ENCODE measurements at regions not wholly inside any gene's neighbourhood (a gene's known extent, or its start where the extent isn't known, plus 50 kb on each side); places are given as distances from the start of the nearest gene placed in this dataset.

GRCh38 chr12:76194724-76195123, 110.2 kb upstream of the NAP1L1 start:
- H3K27me3 Mint-ChIP-seq (ENCODE audit: insufficient read depth): peaks cover 4% of the 10 kb centered on the region
- no peak overlapping the region for H3K27ac Mint-ChIP-seq
- H3K36me3 Mint-ChIP-seq (ENCODE audit: low read depth): peaks cover 6% of the 10 kb centered on the region
- Histone ChIP-seq H3K36me3 (ENCODE audit: control insufficient read depth, insufficient read depth, low read length) (no peaks in the 10 kb centered on the region), H3K4me1 (ENCODE audit: control insufficient read depth, insufficient read depth, low read length) (no peaks in the 10 kb centered on the region), H3K27ac (ENCODE audit: low read depth, low read length) (no peak overlapping the region), H3K27me3 (ENCODE audit: control insufficient read depth, insufficient read depth, low read length, poor library complexity, severe bottlenecking) (no peaks in the 10 kb centered on the region), H3K4me3 (ENCODE audit: low read length) (no peak overlapping the region), H3K9ac (ENCODE audit: extremely low read depth, low read length, poor library complexity, severe bottlenecking) (no peak overlapping the region), H3K9me3 (ENCODE audit: control insufficient read depth, low read length) (peaks cover 12% of the 10 kb centered on the region)
- peaks cover 24% of the 10 kb centered on the region for H3K9me3 Mint-ChIP-seq
- DNase-seq: no peak
- no peak for TF ChIP-seq CTCF (conservative IDR thresholded peaks at IDR 0.05)
- no peak overlapping the region for H3K4me3 Mint-ChIP-seq
- peaks cover 9% of the 10 kb centered on the region for H3K4me1 Mint-ChIP-seq

DNA sequence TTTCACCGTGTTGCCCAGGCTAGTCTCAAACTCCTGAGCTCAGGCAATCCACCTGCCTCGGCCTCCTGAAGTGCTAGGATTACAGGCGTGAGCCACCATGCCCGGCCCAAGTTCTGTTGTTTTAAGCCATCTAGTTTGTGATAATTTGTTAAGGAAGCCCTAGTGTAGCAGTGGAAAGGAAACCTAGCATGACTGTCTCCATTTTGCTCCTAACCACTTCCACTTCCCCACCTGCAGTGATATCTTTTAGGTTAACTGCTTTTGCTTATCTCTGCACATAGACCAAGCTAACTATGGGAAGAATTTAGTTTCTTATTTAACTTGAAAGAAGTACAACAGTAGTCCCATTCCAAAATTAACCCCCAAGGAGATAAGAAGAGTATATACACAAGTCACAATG, 109.5 kb upstream of the NAP1L1 start:
- peaks cover 4% of the 10 kb centered on the region for H3K36me3 Mint-ChIP-seq (ENCODE audit: low read depth)
- Histone ChIP-seq H3K36me3 (ENCODE audit: control insufficient read depth, insufficient read depth, low read length) (no peaks in the 10 kb centered on the region), H3K9me3 (ENCODE audit: control insufficient read depth, low read length) (peaks cover 7% of the 10 kb centered on the region), H3K4me1 (ENCODE audit: control insufficient read depth, insufficient read depth, low read length) (no peaks in the 10 kb centered on the region), H3K27ac (ENCODE audit: low read depth, low read length) (no peak overlapping the region), H3K9ac (ENCODE audit: extremely low read depth, low read length, poor library complexity, severe bottlenecking) (no peak overlapping the region), H3K4me3 (ENCODE audit: low read length) (no peak overlapping the region), H3K27me3 (ENCODE audit: control insufficient read depth, insufficient read depth, low read length, poor library complexity, severe bottlenecking) (no peaks in the 10 kb centered on the region)
- no peak overlapping the region for H3K27ac Mint-ChIP-seq
- peaks cover 4% of the 10 kb centered on the region for H3K27me3 Mint-ChIP-seq (ENCODE audit: insufficient read depth)
- peaks cover 18% of the 10 kb centered on the region for H3K9me3 Mint-ChIP-seq
- no peak for DNase-seq
- peaks cover 10% of the 10 kb centered on the region for H3K4me1 Mint-ChIP-seq
- TF ChIP-seq CTCF (conservative IDR thresholded peaks at IDR 0.05): no peak
- H3K4me3 Mint-ChIP-seq: no peak overlapping the region
- WGBS, 2 experiments (ENCODE audit: insufficient coverage in 1 of 2, insufficient read length in 1 of 2): 93 to 100% methylated on average over 2 to 4 of the region's 4 CpGs

- peaks cover 2% of the 10 kb centered on the region for H3K9me3 Mint-ChIP-seq
- H3K27ac Mint-ChIP-seq: no peak overlapping the region
- H3K36me3 Mint-ChIP-seq (ENCODE audit: low read depth): no peaks in the 10 kb centered on the region
- no peak for DNase-seq
- Histone ChIP-seq H3K4me1 (ENCODE audit: control insufficient read depth, insufficient read depth, low read length) (no peaks in the 10 kb centered on the region), H3K27me3 (ENCODE audit: control insufficient read depth, insufficient read depth, low read length, poor library complexity, severe bottlenecking) (no peaks in the 10 kb centered on the region), H3K4me3 (ENCODE audit: low read length) (no peak overlapping the region), H3K36me3 (ENCODE audit: control insufficient read depth, insufficient read depth, low read length) (no peaks in the 10 kb centered on the region), H3K27ac (ENCODE audit: low read depth, low read length) (no peak overlapping the region), H3K9me3 (ENCODE audit: control insufficient read depth, low read length) (no peaks in the 10 kb centered on the region), H3K9ac (ENCODE audit: extremely low read depth, low read length, poor library complexity, severe bottlenecking) (no peak overlapping the region)
- no peak overlapping the region for H3K4me3 Mint-ChIP-seq
- WGBS, 2 experiments (ENCODE audit: insufficient coverage in 1 of 2, insufficient read length in 1 of 2): 80 to 90% methylated on average over 2 to 3 of the region's 4 CpGs
- H3K4me1 Mint-ChIP-seq: peaks cover 14% of the 10 kb centered on the region
- H3K27me3 Mint-ChIP-seq (ENCODE audit: insufficient read depth): peaks cover 4% of the 10 kb centered on the region
- TF ChIP-seq CTCF (conservative IDR thresholded peaks at IDR 0.05): no peak
Measured at GRCh38 chr12:76192416-76192815, 107.9 kb upstream of the NAP1L1 start.

Measured in endodermal cell (in vitro differentiated cells).